Common myeloid progenitor, CD34-positive (primary cell): ENCODE measurements at regions not wholly inside any gene's neighbourhood (a gene's known extent, or its start where the extent isn't known, plus 50 kb on each side); places are given as distances from the start of the nearest gene placed in this dataset.
A peak's percentile ranks its signal among the peaks of the same experiment; 100 is the strongest.

Source experiments
- CTCF ChIA-PET: fragments of 350-600 bp; sonication (Branson Sonifier 250); formaldehyde crosslinking; loops from one replicate; lab custom pipeline; 2021; ENCODE audit warnings: antibody characterized with exemption; lab: Charles Lee
- POLR2A ChIA-PET: fragments of 350-600 bp; sonication (Branson Sonifier 250); formaldehyde crosslinking; loops from one replicate; lab custom pipeline; 2021; ENCODE audit warnings: antibody characterized with exemption; lab: Charles Lee
- DNase-seq, 3 donors: peaks; one replicate each; pipeline versions ENCODE4 v3.0.0 to v3.0.0-alpha.2; 2013
- H3K27ac ChIP-seq, 2 experiments: 1 replicate in 1 of 2; 2 replicates in 1 of 2; pipeline ENCODE4 v1.7.0; 2013; ENCODE audit warnings: inconsistent platforms in 2 of 2, low read length in 2 of 2, mild to moderate bottlenecking in 2 of 2, low read depth in 1 of 2, moderate library complexity in 1 of 2; ENCODE audit not compliant: severe bottlenecking in 2 of 2, insufficient read depth in 1 of 2, poor library complexity in 1 of 2
- H3K27me3 ChIP-seq, 5 experiments: replicated peaks in 2 of 5; 1 replicate in 3 of 5; 2 replicates in 2 of 5; pipeline versions ENCODE4 v1.6.1 to v1.7.0; 2013; ENCODE audit warnings: low read length in 4 of 5, mild to moderate bottlenecking in 2 of 5, moderate library complexity in 2 of 5, inconsistent platforms in 1 of 5; ENCODE audit not compliant: insufficient read depth in 5 of 5, control insufficient read depth in 4 of 5
- H3K36me3 ChIP-seq, 4 experiments: 1 replicate in 2 of 4; 2 replicates in 2 of 4; pipeline versions ENCODE4 v1.6.1 to v1.7.0; 2013; ENCODE audit warnings: low read length in 3 of 4, control low read depth in 1 of 4, mild to moderate bottlenecking in 1 of 4; ENCODE audit not compliant: control insufficient read depth in 4 of 4, insufficient read depth in 4 of 4
- H3K4me1 ChIP-seq, 4 experiments: 1 replicate in 3 of 4; 2 replicates in 1 of 4; pipeline versions ENCODE4 v1.6.1 to v1.7.1; 2013; ENCODE audit warnings: low read length in 3 of 4, mild to moderate bottlenecking in 3 of 4, control low read depth in 1 of 4, inconsistent platforms in 1 of 4, moderate library complexity in 1 of 4; ENCODE audit not compliant: control insufficient read depth in 4 of 4, insufficient read depth in 4 of 4; ENCODE audit errors: control extremely low read depth in 1 of 4
- H3K4me3 ChIP-seq, 7 experiments: 1 replicate in 4 of 7; 2 replicates in 3 of 7; pipeline versions ENCODE4 v1.5.1 to v1.7.0; 2013; ENCODE audit warnings: mild to moderate bottlenecking in 7 of 7, low read length in 6 of 7, moderate library complexity in 6 of 7, inconsistent platforms in 2 of 7, low read depth in 2 of 7, control low read depth in 1 of 7; ENCODE audit not compliant: insufficient read depth in 4 of 7, control insufficient read depth in 1 of 7; ENCODE audit errors: extremely low read depth in 1 of 7
- H3K9me3 ChIP-seq, 5 experiments: 1 replicate in 4 of 5; 2 replicates in 1 of 5; pipeline versions ENCODE4 v1.6.1 to v1.7.1; 2013; ENCODE audit warnings: low read length in 4 of 5, mild to moderate bottlenecking in 2 of 5, inconsistent platforms in 1 of 5, low read depth in 1 of 5, moderate library complexity in 1 of 5; ENCODE audit not compliant: control insufficient read depth in 4 of 5, insufficient read depth in 2 of 5; ENCODE audit errors: control extremely low read depth in 1 of 5
- WGBS: methylation state at CpG from one replicate; pipeline ENCODE4 v1.1.5; 2013; ENCODE audit not compliant: insufficient coverage; 5-methylcytosine and 5-hydroxymethylcytosine counted together

GRCh38 chr3:76083992-76084391, 298.6 kb upstream of the ZNF717 start:
- H3K27ac ChIP-seq, result no peak overlapping the region
- H3K4me3 ChIP-seq, result no peak overlapping the region
- no peaks in the 10 kb centered on the region for H3K4me1 ChIP-seq
- H3K27me3 ChIP-seq, result no peaks in the 10 kb centered on the region
- no peaks in the 10 kb centered on the region for H3K9me3 ChIP-seq
- no peak for DNase-seq
- WGBS, result 50% methylated on average over 1 of the region's 3 CpGs
- H3K36me3 ChIP-seq, result no peaks in the 10 kb centered on the region
- POLR2A ChIA-PET, result no interaction called here
- CTCF ChIA-PET, result no interaction called here

GRCh38 chr3:76096036-76096435, 310.7 kb upstream of the ZNF717 start:
- Histone ChIP-seq H3K4me3 (no peak overlapping the region), H3K27me3 (no peaks in the 10 kb centered on the region), H3K27ac (no peak overlapping the region), H3K4me1 (no peaks in the 10 kb centered on the region), H3K9me3 (no peaks in the 10 kb centered on the region), H3K36me3 (no peaks in the 10 kb centered on the region)
- 74% methylated on average over 2 of the region's 3 CpGs for WGBS
- DNase-seq, result no peak
- CTCF ChIA-PET, result interaction anchor here (1.4 kb wide), 1 partner anchor 11 kb away, joined by 4 read pairs; no protein-coding TSS in a partner anchor
- POLR2A ChIA-PET, result no interaction called here

GRCh38 chr3:76096836-76097588, 311.7 kb upstream of the ZNF717 start:
- CTCF ChIA-PET, result no interaction called here
- DNase-seq, result no peak
- 84% methylated on average over 6 of the region's 7 CpGs for WGBS
- no peaks in the 10 kb centered on the region for H3K27me3 ChIP-seq
- no peaks in the 10 kb centered on the region for H3K9me3 ChIP-seq
- H3K36me3 ChIP-seq, result no peaks in the 10 kb centered on the region
- H3K4me3 ChIP-seq, result no peak overlapping the region
- POLR2A ChIA-PET, result no interaction called here
- H3K27ac ChIP-seq, result no peak overlapping the region
- no peaks in the 10 kb centered on the region for H3K4me1 ChIP-seq

- Histone ChIP-seq H3K36me3 (no peaks in the 10 kb centered on the region), H3K9me3 (no peaks in the 10 kb centered on the region), H3K27me3 (no peaks in the 10 kb centered on the region), H3K27ac (no peak overlapping the region), H3K4me3 (no peak overlapping the region), H3K4me1 (no peaks in the 10 kb centered on the region)
- ChIA-PET CTCF (no interaction called here), POLR2A (no interaction called here)
- WGBS, result no CpG with 5 or more reads among the region's 3 CpGs
- no peak for DNase-seq
Observed at GRCh38 chr3:76097589-76097969, 312.2 kb upstream of the ZNF717 start.

- CTCF ChIA-PET, result no interaction called here
- Histone ChIP-seq H3K4me1 (no peaks in the 10 kb centered on the region), H3K4me3 (no peak overlapping the region), H3K27me3 (no peaks in the 10 kb centered on the region), H3K9me3 (no peaks in the 10 kb centered on the region), H3K27ac (no peak overlapping the region), H3K36me3 (no peaks in the 10 kb centered on the region)
- WGBS, result 94% methylated on average over 2 of the region's 4 CpGs
- POLR2A ChIA-PET, result no interaction called here
- no peak for DNase-seq
Observed at GRCh38 chr3:76099956-76100355, 314.6 kb upstream of the ZNF717 start.

- peak in 2 of 3 donors; percentile 11 to 14 for DNase-seq
- POLR2A ChIA-PET, result no interaction called here
- Histone ChIP-seq H3K4me1 (no peaks in the 10 kb centered on the region), H3K36me3 (no peaks in the 10 kb centered on the region), H3K4me3 (no peak overlapping the region), H3K27ac (no peak overlapping the region), H3K9me3 (no peaks in the 10 kb centered on the region), H3K27me3 (no peaks in the 10 kb centered on the region)
- CTCF ChIA-PET, result interaction anchor here (1.3 kb wide), 1 partner anchor 16 kb away, joined by 3 read pairs; no protein-coding TSS in a partner anchor
- WGBS, result 0% methylated on average over 4 of the region's 5 CpGs
Observed at GRCh38 chr3:76107935-76108570, 322.7 kb upstream of the ZNF717 start.

GRCh38 chr3:76111808-76112207, 326.5 kb upstream of the ZNF717 start:
- Histone ChIP-seq H3K36me3 (no peaks in the 10 kb centered on the region), H3K27ac (no peak overlapping the region), H3K4me1 (no peaks in the 10 kb centered on the region), H3K9me3 (no peaks in the 10 kb centered on the region), H3K27me3 (no peaks in the 10 kb centered on the region), H3K4me3 (no peak overlapping the region)
- DNase-seq, result no peak
- ChIA-PET POLR2A (no interaction called here), CTCF (no interaction called here)
- 100% methylated on average over 2 of the region's 2 CpGs for WGBS
